ENCODE measurements at regions not wholly inside any gene's neighbourhood (a gene's known extent, or its start where the extent isn't known, plus 50 kb on each side); places are given as distances from the start of the nearest gene placed in this dataset.

- no peak for TF ChIP-seq EZH2 (IDR thresholded peaks at IDR 0.05; ENCODE audit: borderline replicate concordance, low read depth, low read length, poor library complexity, severe bottlenecking)
- TF ChIP-seq, protein P1, sequence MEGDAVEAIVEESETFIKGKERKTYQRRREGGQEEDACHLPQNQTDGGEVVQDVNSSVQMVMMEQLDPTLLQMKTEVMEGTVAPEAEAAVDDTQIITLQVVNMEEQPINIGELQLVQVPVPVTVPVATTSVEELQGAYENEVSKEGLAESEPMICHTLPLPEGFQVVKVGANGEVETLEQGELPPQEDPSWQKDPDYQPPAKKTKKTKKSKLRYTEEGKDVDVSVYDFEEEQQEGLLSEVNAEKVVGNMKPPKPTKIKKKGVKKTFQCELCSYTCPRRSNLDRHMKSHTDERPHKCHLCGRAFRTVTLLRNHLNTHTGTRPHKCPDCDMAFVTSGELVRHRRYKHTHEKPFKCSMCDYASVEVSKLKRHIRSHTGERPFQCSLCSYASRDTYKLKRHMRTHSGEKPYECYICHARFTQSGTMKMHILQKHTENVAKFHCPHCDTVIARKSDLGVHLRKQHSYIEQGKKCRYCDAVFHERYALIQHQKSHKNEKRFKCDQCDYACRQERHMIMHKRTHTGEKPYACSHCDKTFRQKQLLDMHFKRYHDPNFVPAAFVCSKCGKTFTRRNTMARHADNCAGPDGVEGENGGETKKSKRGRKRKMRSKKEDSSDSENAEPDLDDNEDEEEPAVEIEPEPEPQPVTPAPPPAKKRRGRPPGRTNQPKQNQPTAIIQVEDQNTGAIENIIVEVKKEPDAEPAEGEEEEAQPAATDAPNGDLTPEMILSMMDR (conservative IDR thresholded peaks at IDR 0.05; ENCODE audit: low read depth, low read length) = no peak
Measured at GRCh38 chrX:95536661-95537060, 1148.0 kb upstream of the DIAPH2 start.

All from A673 (cell line).